ACHN (cell line): ENCODE measurements at regions not wholly inside any gene's neighbourhood (a gene's known extent, or its start where the extent isn't known, plus 50 kb on each side); places are given as distances from the start of the nearest gene placed in this dataset.
A peak's percentile ranks its signal among the peaks of the same experiment; 100 is the strongest.
"Not testable (repeated sequence)": the region's sequence is repeated elsewhere in the genome, so short reads cannot be mapped to it uniquely, and the experiment has no call there.

ENCODE experiments used
- DNase-seq: peaks from one replicate; pipeline ENCODE4 v3.0.0-alpha.2; 2015
- in situ Hi-C: cut with HindIII; loops from 2 replicates; pipeline ENCODE4 v1.10.0; 2017; ENCODE audit warnings: low sequenced_read_pairs, low pct_ligation_motif_present, low pct_unique_long_range_greater_than_20kb

GRCh38 chr1:187985145-187985896 lies 1156.6 kb downstream of the PLA2G4A start:
- no peak for DNase-seq
- in situ Hi-C loops: no loop called here

DNA sequence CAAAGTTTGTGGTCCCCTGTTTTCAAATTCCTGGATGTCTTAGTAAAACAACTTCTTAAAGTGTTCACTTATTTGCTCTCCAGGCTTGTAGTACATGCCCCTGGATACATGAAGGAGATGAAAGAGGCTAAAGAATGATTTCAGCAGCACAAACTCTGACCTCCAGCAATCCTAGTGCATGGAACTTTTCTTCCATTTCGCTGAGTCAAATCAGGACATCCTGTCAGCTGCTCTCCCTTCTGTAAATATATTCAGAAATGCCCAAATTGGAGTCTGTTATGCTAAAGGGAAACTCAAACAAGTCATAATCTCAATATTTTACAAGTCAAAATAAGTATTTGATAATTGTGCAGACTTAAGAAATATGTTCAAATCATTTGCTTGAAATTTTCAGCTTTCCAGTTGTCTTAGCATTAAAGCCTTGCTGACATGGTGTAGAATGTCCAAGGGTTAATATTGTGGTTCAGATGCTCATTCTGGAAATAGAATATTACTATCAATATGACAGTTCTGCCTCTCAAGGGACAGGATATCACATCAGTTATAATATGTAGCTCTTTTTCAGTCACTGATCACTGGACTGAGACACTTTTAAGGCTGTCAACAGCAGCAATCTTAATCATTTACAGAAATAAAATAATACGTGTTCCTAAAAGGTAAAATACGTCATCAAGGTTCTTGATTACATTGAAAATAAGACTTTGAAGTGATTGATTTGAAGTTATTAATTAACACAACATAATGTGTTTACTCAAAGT lies 1157.3 kb downstream of the PLA2G4A start:
- in situ Hi-C loops: no loop called here
- DNase-seq: no peak

DNA sequence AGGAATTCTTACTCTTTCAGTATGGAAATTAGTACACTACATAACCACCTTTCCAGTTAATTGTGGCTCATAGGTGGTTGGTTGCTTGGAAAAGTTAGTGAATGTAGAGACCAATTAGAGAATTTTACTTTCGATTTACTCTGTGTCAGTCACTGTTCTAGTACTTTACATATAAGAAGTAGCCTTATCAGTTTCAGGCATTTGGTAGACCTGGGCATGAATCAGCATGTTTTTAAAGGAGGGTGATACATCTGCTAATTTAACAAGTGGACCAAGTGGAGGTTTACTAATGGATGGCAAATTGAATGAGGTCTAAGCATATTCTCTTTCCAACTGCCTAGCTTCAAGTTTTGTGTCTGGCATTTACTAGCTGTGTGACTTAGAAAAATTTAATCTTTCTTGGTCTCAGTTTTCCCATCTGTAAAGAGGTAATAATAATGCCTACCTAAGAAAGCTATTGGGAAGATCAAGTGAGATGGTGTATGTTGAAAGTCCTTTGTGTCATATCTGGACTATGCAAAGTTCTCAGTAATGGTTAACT lies 1158.6 kb downstream of the PLA2G4A start:
- in situ Hi-C loops: no loop called here
- DNase-seq: no peak

- DNase-seq: no peak
- in situ Hi-C loops: no loop called here
Measured at GRCh38 chr1:187991944-187992343, 1163.2 kb downstream of the PLA2G4A start.

- in situ Hi-C loops: no loop called here
- no peak for DNase-seq
Measured at GRCh38 chr1:187996780-187997179, 1168.0 kb downstream of the PLA2G4A start.

- in situ Hi-C loops: no loop called here
- peak; percentile 6 for DNase-seq
Measured at GRCh38 chr1:187999973-188000372, 1171.2 kb downstream of the PLA2G4A start.

- in situ Hi-C loops, DNase-seq: not testable (repeated sequence)
Measured at GRCh38 chr1:188003687-188004086, 1174.9 kb downstream of the PLA2G4A start.

- in situ Hi-C loops: no loop called here
Measured at GRCh38 chr1:188004849-188005248, 1176.1 kb downstream of the PLA2G4A start.

GRCh38 chr1:188006354-188006753 lies 1177.6 kb downstream of the PLA2G4A start:
- DNase-seq: no peak
- in situ Hi-C loops: no loop called here

More at GRCh38 chr1:188004849-188005248, 1176.1 kb downstream of the PLA2G4A start:
- DNase-seq: no peak

DNA sequence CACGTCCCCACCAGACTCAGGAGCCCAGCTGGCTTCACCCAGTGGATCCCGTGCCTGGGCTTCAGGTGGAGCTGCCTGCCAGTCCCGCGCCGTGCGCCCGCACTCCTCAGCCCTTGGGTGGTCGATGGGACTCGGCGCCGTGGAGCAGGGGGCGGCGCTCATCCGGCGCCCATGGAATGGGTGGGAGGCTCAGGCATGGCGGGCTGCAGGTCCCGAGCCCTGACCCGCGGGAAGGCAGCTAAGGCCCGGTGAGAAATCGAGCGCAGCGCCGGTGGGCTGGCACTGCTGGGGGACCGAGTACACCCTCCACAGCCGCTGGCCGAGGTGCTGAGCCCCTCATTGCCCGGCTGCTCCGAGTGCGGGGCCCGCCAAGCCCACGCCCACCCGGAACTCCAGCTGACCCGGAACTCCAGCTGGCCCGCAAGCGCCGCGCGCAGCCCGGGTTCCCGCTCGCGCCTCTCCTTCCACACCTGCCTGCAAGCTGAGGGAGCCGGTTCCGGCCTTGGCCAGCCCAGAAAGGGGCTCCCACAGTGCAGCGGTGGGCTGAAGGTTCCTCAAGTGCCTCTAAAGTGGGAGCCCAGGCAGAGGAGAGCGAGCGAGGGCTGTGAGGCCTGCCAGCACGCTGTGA lies 1184.6 kb downstream of the PLA2G4A start:
- DNase-seq, in situ Hi-C loops: not testable (repeated sequence)

DNA sequence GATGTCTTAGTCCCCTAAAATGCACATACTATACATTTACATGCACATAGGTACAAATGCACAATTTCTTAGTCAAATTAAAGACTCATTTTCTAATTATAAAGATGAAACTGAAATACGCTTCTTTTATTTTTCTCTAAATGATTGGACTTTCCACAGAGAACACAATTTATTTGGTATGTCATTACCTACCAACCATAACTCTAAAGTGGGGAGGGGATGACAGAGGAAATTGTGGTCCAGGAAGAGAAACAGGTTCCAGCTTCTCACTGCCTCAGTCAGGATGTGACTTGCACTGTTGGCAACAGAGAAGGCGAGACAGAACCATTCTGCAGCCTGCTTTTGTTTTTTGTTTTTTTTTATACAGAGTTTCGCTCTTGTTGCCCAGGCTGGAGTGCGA lies 1189.2 kb downstream of the PLA2G4A start:
- in situ Hi-C loops: no loop called here
- no peak for DNase-seq

DNA sequence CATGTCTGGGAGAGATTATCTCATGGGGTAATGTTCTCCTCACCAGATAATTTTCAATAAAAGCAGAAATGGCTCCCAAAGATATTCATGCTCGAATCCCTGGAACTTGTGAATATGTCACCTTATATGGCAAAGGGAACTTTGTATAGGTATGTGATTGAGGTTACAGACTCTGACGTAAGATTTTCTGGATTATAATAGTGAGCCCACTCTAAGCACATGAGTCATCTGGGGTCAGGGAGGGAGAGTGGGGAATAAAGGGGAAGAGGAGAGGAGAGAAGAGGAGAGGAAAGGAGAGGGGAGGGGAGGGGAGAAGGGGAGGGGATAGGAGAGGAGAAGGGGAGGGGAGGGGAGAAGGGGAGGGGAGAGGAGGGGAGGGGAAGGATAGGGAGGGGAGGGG lies 1193.9 kb downstream of the PLA2G4A start:
- in situ Hi-C loops: no loop called here
- DNase-seq: no peak

DNA sequence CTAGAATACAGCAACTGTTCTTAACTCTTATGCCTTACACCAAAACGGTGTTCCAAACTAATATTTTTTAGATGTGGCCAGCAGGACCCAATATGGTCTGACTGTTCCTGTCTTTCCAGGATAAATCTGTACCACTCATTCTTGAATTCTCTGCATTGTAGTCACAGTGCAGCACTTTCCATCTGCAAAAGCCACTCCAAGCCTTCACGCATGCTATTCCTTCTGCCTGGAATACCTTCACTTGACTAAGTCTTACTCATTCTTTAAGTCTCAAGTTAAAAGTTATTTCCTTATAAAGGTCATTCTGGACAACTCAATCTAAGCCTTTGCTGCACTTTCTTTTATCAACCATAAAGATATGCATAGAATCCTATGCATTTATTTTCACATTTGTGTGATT lies 1194.5 kb downstream of the PLA2G4A start:
- in situ Hi-C loops: no loop called here
- DNase-seq: no peak

DNA sequence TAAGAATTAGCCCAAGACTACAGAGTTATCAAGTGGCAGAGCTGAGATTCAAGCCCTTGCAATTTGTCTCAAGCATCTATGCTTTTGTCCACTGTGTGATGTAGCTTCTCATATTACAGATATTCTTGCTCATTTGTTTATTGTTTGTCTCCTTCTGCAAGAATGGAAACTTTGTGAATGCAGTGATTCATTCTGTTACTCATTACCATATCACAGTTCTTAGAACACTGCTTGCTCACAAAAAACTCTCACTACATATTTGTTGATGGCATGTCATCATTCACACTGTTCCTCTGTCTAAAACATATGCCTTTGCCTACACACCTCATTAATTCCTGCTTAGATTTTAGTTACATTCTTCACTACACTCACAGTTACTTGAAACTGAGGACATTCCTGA lies 1198.9 kb downstream of the PLA2G4A start:
- in situ Hi-C loops: no loop called here
- DNase-seq: peak; percentile 92

- DNase-seq, in situ Hi-C loops: not testable (repeated sequence)
Measured at GRCh38 chr1:188037572-188037971, 1208.8 kb downstream of the PLA2G4A start.

DNA sequence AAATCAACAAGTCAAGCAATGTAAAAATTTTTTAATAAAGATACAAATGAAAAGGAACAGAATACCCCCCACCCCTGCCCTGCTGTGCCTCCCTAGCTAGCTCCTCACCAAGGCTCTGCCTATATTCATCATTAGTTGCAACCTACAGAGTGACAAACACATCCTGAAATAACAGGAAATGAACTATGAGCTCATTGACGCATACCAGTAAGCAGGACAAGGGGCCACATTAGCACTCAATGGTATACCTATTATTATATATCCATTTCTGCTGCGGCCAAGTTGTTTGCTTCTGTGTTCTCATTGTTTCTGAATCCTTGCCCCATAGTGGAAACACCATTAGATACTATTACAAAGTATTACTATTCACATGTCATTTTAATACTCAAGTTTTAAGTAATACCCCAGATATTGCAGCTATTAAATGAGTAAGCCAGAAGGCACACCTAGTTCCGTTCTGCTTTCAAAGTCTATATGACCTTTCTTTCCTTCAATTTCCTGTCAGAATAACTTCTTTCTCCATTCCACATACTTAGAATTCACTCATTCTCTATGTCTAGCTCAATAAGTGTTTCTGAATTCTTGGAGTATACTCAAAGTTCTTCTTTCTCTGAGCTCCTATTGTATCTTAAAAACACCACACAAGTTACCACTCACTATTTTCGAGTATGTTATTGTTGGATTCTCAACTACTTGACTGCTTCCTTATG lies 1214.9 kb downstream of the PLA2G4A start:
- in situ Hi-C loops: no loop called here
- DNase-seq: no peak

DNA sequence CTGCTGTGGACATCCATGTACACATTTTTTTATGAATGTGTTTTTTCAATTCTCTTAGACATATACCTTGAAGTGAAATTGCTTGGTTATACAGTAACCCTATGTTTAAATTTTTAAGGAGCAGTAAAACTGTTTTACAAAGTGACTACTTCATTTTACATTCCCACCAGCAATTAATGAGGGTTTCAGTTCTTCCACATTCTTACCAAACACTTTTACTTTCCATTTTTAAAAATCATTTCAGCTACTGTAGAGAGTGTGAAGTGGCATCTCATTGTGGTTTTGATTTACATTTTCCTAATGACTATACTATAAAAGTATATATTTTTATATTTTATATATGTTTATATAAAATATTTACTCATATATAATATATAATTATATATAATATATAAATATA lies 1221.5 kb downstream of the PLA2G4A start:
- DNase-seq: no peak
- in situ Hi-C loops: no loop called here

GRCh38 chr1:188056011-188056410 lies 1227.3 kb downstream of the PLA2G4A start:
- no peak for DNase-seq
- in situ Hi-C loops: no loop called here

DNA sequence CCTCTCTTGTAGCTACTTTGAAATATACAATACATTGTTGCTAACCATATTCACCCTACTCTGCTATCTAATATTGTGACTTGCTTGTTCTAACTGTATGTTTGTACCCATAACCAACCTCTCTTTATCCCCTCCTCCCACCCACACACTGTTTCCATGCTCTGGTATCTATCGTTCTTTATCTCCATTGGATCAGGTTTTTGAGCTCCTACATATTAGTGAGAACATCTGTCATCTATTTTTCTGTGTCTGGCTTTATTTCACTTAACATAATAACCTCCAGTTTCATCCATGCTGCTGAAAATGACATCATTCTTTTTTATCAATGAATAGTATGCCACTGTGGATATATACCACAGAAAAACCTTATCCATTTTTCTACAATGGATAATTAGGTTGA lies 1230.1 kb downstream of the PLA2G4A start:
- no peak for DNase-seq
- in situ Hi-C loops: no loop called here
